Right lobe of liver (tissue), 4 donors: ENCODE measurements at regions not wholly inside any gene's neighbourhood (a gene's known extent, or its start where the extent isn't known, plus 50 kb on each side); places are given as distances from the start of the nearest gene placed in this dataset.

Experiments used
- CTCF ChIP-seq, 4 donors: fragments of 200-600 bp in 3 of 4; fragments of 450-650 bp in 1 of 4; IDR thresholded peaks; one replicate each; pipeline versions ENCODE4 v1.5.1 to v1.8.0; 2016 to 2022; ENCODE audit warnings: antibody characterized with exemption in 4 of 4, mild to moderate bottlenecking in 2 of 4
- POLR2A ChIP-seq: fragments of 450-650 bp; IDR thresholded peaks from one replicate; pipeline ENCODE4 v1.6.1; 2017; ENCODE audit warnings: antibody characterized with exemption, mild to moderate bottlenecking
- donor health status: DM: no; HTN: no; CAD: no.
- donor health status: DM: no; HTN: no; CAD: no.
- donor health status: DM: no; HTN: yes; CAD: no.

GRCh38 chr15:37860896-37861295 is 73.5 kb upstream of the TMCO5A start:
- TF ChIP-seq CTCF (IDR thresholded peaks at IDR 0.05) (no peak), POLR2A (no peak)
